ENCODE measurements at regions not wholly inside any gene's neighbourhood (a gene's known extent, or its start where the extent isn't known, plus 50 kb on each side); places are given as distances from the start of the nearest gene placed in this dataset.
"Not testable (repeated sequence)": the region's sequence is repeated elsewhere in the genome, so short reads cannot be mapped to it uniquely, and the experiment has no call there.

GRCh38 chr10:8338177-8338766, 283.8 kb downstream of the GATA3 start:
- DNase-seq (ENCODE audit: low spot score), result no peak

GRCh38 chr10:8344756-8345155, 290.3 kb downstream of the GATA3 start:
- no peak for DNase-seq (ENCODE audit: low spot score)

- no peak for DNase-seq (ENCODE audit: low spot score)
Measured at GRCh38 chr10:8346861-8347260, 292.4 kb downstream of the GATA3 start.

DNA sequence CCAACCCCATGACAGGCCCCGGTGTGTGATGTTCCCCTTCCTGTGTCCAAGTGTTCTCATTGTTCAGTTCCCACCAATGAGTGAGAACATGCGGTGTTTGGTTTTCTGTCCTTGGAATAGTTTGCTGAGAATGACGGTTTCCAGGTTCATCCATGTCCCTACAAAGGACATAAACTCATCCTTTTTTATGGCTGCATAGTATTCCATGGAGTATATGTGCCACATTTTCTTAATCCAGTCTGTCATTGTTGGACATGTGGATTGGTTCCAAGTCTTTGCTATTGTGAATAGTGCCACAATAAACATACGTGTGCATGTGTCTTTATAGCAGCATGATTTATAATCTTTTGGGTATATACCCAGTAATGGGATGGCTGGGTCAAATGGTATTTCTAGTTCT, 293.1 kb downstream of the GATA3 start:
- DNase-seq (ENCODE audit: low spot score), result not testable (repeated sequence)

- no peak for DNase-seq (ENCODE audit: low spot score)
Measured at GRCh38 chr10:8349610-8350249, 295.2 kb downstream of the GATA3 start.

GRCh38 chr10:8350250-8350967, 295.9 kb downstream of the GATA3 start:
- DNase-seq (ENCODE audit: low spot score), result no peak

GRCh38 chr10:8352171-8353075, 297.9 kb downstream of the GATA3 start:
- DNase-seq (ENCODE audit: low spot score), result no peak

GRCh38 chr10:8356283-8356682, 301.8 kb downstream of the GATA3 start:
- DNase-seq (ENCODE audit: low spot score), result no peak

GRCh38 chr10:8359467-8359866, 305.0 kb downstream of the GATA3 start:
- no peak for DNase-seq (ENCODE audit: low spot score)

DNA sequence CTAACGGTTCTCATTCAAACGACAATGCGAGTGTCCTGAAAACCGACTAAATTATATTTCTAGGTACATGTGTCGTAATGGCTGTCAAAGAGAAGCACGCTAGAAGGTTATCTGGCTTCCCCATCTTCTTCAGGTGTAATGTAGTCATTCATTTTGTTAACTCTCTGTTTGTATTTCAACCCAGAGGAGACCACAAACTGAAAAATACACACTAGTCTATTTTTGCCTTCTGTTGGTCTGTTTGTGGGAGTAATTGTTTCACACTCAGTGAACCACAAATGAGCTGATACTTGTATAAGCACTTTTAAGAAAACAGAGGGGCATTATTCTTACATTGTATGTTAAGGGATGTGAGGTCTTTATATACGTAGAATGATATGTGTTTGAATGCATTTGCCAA, 305.9 kb downstream of the GATA3 start:
- DNase-seq (ENCODE audit: low spot score), result no peak

DNA sequence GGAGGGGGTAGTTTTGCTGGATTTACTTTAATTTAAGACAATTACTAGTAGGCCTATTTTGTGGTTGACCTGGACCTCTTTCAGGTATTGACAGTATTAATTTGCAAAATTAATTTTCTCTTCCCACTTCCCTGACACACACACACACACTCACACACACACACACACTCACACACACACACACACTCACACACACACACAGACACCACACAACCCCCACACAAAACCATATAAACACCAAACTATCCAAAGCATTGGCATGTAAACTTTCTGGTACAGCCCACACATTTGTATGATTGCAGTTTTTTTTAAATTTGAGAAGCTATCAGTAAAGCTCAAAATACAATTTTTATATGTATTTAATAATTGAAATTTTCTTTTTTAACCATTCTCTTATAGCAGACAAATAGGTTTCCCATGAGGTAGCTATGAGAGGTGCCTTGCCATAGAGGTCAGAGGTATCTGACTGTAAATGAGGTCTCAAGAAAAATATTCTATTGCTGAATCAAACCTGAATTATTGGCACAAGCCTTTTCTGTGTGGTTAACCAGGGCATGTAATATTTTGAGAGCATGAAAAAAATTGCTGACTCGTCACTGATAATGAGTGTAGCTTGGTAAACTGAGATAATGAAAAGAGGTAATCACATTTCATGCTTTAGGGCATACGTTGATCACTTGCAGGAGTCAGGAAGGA, 306.5 kb downstream of the GATA3 start:
- DNase-seq (ENCODE audit: low spot score), result no peak

DNA sequence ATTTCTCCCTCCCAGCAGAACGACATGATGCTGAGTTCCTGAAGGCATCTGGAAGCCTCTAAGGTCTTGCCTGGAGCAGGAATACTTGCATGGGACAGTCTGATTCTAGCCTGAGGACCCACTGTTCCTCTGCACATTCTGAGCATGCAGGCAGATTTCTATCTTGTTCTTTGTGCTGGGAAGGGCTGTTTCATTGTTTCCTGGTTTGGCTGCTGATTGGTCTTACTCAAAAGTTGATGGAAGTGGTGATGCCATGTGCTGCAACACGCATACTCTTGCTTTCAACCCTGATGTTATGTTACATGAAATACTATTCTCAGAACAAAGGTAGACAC, 307.0 kb downstream of the GATA3 start:
- no peak for DNase-seq (ENCODE audit: low spot score)

- peak; percentile 16 for DNase-seq (ENCODE audit: low spot score)
Measured at GRCh38 chr10:8365935-8366911, 311.7 kb downstream of the GATA3 start.

DNA sequence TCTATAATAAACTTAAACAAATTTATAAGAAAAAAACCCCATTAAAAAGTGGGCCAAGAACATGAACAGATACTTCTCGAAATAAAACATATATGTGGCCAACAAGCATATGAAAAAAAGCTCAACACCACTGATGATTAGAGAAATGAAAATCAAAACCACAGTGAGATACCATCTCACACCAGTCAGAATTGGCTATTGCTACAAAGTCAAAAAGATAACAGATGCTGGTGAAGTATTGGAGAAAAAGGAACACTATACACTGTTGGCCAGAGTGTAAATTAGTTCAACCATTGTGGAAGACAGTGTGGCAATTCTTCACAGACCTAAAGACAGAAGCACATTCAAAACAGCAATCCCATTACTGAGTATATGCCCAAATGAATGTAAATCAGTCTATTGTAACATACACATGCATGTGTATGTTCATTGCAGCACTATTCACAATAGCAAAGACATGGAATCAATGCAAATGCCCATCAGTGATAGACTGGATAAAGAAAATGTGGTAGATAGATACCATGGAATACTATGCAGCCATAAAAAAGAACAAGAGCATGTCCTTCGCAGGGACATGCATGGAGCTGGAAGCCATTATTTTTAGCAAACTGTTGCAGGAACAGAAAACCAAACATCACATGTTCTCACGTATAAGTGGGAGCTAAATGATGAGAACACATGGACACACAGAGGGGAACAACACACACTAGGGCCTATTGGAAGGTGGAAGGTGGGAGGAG, 313.4 kb downstream of the GATA3 start:
- not testable (repeated sequence) for DNase-seq (ENCODE audit: low spot score)

- no peak for DNase-seq (ENCODE audit: low spot score)
Measured at GRCh38 chr10:8369666-8370065, 315.2 kb downstream of the GATA3 start.

- no peak for DNase-seq (ENCODE audit: low spot score)
Measured at GRCh38 chr10:8374334-8374733, 319.8 kb downstream of the GATA3 start.

GRCh38 chr10:8375137-8375536, 320.6 kb downstream of the GATA3 start:
- no peak for DNase-seq (ENCODE audit: low spot score)

- DNase-seq (ENCODE audit: low spot score), result no peak
Measured at GRCh38 chr10:8378198-8378983, 323.9 kb downstream of the GATA3 start.

All from AG20443 (cell line).